Brain microvascular endothelial cell (primary cell): ENCODE measurements at regions not wholly inside any gene's neighbourhood (a gene's known extent, or its start where the extent isn't known, plus 50 kb on each side); places are given as distances from the start of the nearest gene placed in this dataset.

Experiments used
- DNase-seq: peaks from one replicate; pipeline ENCODE4 v3.0.0-alpha.2; 2020
- H3K27ac ChIP-seq: fragments of 250-450 bp; sonication (Bioruptor Pico); 2 replicates; pipeline ENCODE4 v1.5.1; 2020; ENCODE audit warnings: mild to moderate bottlenecking, moderate library complexity
- H3K27me3 ChIP-seq: fragments of 250-450 bp; sonication (Bioruptor Pico); replicated peaks from 2 replicates; pipeline ENCODE4 v1.5.1; 2020; ENCODE audit warnings: mild to moderate bottlenecking
- H3K36me3 ChIP-seq: fragments of 250-450 bp; sonication (Bioruptor Pico); replicated peaks from 2 replicates; pipeline ENCODE4 v1.5.1; 2020; ENCODE audit warnings: mild to moderate bottlenecking
- H3K4me3 ChIP-seq: 2 replicates; pipeline ENCODE4 v1.5.1; 2011; ENCODE audit warnings: low read depth, mild to moderate bottlenecking, control low read depth, low read length, moderate library complexity
- in situ Hi-C: cut with HindIII; loops from 2 replicates; pipeline ENCODE4 v1.10.0; 2017; ENCODE audit warnings: low sequenced_read_pairs, low pct_ligation_motif_present
- TF ChIP-seq, protein P1 (sequence below): IDR thresholded peaks from 2 replicates; pipeline ENCODE4 v1.5.1; 2011; ENCODE audit warnings: low read depth, mild to moderate bottlenecking, moderate library complexity, low read length, control low read depth, inconsistent platforms; ENCODE audit errors: missing control alignments

DNA sequence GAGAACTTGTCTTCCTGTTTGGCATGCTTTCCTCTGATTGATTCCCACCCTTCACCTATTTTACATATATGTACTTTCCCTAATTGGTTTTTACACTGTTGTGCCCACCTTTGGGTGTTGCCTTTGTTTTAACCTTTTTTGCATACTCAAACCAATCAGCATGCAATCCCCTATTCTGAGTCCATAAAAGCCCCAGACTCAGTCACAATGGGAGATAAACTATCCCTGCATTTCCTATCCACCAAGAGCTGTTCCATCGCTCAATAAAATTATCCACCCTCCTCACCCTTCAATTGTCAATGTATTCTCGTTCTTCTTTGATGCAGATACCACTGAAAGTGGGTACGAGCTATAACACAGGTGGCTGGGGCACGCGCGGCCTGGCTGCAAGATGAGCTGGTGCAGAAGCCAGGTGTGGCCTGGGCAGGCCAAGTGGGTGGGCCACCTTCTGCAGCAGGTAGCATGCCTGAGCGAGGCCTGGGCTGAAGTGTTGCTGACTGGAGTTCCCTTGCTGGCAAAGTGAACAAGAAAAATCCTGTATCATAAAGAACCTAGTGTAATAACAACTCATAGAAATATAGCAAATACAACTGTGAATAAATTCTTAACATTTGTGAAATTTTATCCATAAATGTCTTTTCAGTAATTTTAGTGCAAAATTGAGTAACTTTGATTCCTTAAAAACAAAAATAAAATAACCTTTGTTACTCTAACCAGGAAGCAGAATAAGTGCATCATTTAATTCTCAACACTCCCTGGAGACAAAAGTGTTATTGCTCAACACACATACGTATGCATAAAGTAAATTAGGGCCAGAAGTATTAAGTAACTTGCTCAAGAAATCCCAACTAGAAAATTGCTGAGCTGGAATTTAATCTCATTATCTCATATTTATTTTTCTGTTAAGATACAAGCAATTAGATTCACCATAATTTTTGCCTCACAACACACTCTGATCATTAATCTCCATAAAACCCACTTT is 685.3 kb upstream of the EDIL3 start:
- Histone ChIP-seq H3K27ac (no peak overlapping the region), H3K36me3 (no peaks in the 10 kb centered on the region), H3K27me3 (no peaks in the 10 kb centered on the region), H3K4me3 (no peak overlapping the region)
- DNase-seq, result no peak
- in situ Hi-C loops, result no loop called here
- TF ChIP-seq, protein P1, sequence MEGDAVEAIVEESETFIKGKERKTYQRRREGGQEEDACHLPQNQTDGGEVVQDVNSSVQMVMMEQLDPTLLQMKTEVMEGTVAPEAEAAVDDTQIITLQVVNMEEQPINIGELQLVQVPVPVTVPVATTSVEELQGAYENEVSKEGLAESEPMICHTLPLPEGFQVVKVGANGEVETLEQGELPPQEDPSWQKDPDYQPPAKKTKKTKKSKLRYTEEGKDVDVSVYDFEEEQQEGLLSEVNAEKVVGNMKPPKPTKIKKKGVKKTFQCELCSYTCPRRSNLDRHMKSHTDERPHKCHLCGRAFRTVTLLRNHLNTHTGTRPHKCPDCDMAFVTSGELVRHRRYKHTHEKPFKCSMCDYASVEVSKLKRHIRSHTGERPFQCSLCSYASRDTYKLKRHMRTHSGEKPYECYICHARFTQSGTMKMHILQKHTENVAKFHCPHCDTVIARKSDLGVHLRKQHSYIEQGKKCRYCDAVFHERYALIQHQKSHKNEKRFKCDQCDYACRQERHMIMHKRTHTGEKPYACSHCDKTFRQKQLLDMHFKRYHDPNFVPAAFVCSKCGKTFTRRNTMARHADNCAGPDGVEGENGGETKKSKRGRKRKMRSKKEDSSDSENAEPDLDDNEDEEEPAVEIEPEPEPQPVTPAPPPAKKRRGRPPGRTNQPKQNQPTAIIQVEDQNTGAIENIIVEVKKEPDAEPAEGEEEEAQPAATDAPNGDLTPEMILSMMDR, result no peak

DNA sequence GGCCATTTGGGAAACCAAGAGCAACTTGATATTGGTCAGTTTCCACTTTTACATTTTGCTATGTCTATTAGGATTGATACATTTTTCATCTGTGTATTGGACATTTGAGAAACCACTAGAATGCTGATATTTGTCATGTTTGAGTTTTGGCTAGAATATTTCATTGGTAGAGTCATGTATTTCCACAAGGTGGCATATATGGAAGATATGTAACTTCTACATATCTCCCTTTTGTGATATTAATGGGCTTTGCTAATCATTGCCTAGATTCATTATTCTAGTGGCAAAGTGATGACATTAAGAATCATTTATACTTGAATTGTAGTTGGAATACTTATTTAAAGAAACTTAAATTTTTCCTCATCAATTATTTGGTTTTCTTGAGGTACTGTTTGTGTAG is 692.9 kb upstream of the EDIL3 start:
- H3K27ac ChIP-seq, result no peak overlapping the region

DNA sequence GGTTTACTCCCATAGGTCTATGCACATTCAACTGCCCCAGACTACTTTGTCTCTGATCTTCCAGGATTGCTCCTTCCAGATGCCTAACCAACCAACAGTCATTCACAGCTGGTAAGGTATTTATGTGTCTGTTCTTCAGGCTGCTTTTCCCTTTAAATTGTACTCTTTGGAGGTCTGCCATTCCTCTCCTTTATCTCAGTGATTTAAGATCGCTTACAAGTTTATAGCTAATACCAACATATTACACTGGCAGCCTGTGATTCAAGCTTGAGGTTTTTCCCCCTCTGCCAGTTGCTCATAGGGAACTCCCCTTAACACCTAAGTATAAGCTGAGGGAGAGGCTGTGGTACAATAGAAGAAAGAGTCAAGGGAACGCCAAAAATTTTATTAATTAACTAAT is 711.7 kb upstream of the EDIL3 start:
- no peaks in the 10 kb centered on the region for H3K36me3 ChIP-seq
- in situ Hi-C loops, result no loop called here
- TF ChIP-seq, protein P1, result no peak
- H3K4me3 ChIP-seq, result no peak overlapping the region
- no peak for DNase-seq
- H3K27ac ChIP-seq, result no peak overlapping the region
- H3K27me3 ChIP-seq, result no peaks in the 10 kb centered on the region

More for the DNA sequence above, 692.9 kb upstream of the EDIL3 start:
- Histone ChIP-seq H3K27me3 (no peaks in the 10 kb centered on the region), H3K36me3 (no peaks in the 10 kb centered on the region), H3K4me3 (no peak overlapping the region)
- DNase-seq, result no peak
- in situ Hi-C loops, result no loop called here
- TF ChIP-seq, protein P1, result no peak

DNA sequence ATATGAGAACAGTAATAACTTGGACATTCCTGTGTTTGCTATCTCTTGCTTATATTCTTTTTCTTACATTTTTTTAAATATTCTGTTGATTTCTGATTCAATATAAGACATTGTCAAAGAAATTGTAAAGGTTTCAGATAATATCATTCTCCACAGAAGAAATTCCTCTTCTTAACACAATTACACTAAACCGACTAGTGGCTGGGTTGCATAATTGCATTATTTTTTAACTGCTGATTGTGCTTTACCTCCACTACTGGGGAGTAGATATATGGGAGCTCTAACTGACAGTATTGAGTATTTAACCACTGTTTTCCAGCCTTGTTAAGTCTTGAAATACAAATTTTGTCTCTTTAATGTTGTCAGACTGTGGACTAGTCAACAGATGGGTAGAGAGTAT is 723.8 kb upstream of the EDIL3 start:
- no peak overlapping the region for H3K27ac ChIP-seq
- in situ Hi-C loops, result no loop called here
- no peak for DNase-seq

DNA sequence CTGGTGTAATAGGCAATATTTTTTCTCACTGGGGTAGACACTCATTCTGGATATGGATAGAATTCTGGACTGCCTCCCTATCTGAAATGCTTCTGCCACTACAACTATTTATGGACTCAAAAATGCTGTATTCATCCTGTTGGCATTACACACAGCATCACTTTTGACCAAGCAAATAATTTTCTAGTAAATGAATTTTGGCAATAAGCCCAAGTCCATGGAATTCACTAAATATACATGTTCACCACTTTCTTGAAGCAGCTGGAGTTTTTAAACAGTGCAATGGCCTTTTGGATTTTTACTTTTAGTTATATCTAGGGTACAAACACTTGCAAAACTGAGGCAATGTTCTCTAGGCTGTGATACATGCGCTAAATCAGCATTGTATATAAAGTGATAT is 724.9 kb upstream of the EDIL3 start:
- H3K36me3 ChIP-seq, result no peaks in the 10 kb centered on the region
- H3K27me3 ChIP-seq, result no peaks in the 10 kb centered on the region
- in situ Hi-C loops, result no loop called here
- no peak for DNase-seq
- H3K27ac ChIP-seq, result no peak overlapping the region
- H3K4me3 ChIP-seq, result no peak overlapping the region
- TF ChIP-seq, protein P1, result no peak

More for the DNA sequence above, 723.8 kb upstream of the EDIL3 start:
- Histone ChIP-seq H3K36me3 (no peaks in the 10 kb centered on the region), H3K27me3 (no peaks in the 10 kb centered on the region), H3K4me3 (no peak overlapping the region)
- TF ChIP-seq, protein P1, result no peak
